COLO668 (cell line): ENCODE measurements at regions not wholly inside any gene's neighbourhood (a gene's known extent, or its start where the extent isn't known, plus 50 kb on each side); places are given as distances from the start of the nearest gene placed in this dataset.

Experiments
- DNase-seq: peaks from one replicate; lab custom pipeline; 2025; ENCODE audit not compliant: unreplicated experiment; lab: John Stamatoyannopoulos, UW

- no peak for DNase-seq
These were observed 144.1 kb upstream of the COPS8 start for GRCh38 chr2:236941551-236941950.

DNA sequence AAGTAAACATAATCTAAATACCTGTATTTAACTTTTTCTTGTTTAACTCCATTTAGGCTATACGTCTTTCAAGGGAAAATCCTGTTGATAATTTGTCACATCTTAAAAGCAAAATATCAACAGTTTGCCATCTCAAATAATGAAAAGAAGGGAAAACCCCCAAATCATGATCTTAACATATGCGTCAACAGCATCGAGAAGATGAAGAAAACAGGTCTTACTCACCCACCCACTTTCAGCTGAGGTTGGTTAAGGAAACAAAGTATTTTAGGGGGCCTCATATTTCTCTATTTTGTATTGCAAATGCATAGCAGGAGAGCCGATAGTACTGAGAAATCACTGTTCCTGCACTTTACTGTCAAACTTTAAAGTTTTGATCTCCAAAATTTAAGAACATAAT, 143.1 kb upstream of the COPS8 start:
- no peak for DNase-seq

DNA sequence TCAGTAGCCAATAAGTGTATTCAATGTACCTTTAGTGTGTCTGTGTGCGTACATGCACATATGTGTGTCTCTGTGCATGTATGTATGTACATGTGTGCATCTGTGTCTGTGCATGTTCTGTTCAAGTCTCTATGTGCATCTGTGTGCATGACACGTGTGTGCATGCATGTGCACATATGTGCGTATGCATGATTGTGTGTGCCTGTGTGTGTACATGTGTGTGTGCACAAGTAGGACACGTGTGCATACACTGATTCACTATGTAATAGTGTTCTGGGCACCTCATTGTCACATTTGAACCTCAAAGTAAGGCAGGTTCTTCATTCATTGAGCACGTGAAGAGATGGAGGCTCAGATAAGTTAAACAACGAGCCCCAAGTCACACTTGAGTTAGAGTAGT, 142.6 kb upstream of the COPS8 start:
- no peak for DNase-seq

DNA sequence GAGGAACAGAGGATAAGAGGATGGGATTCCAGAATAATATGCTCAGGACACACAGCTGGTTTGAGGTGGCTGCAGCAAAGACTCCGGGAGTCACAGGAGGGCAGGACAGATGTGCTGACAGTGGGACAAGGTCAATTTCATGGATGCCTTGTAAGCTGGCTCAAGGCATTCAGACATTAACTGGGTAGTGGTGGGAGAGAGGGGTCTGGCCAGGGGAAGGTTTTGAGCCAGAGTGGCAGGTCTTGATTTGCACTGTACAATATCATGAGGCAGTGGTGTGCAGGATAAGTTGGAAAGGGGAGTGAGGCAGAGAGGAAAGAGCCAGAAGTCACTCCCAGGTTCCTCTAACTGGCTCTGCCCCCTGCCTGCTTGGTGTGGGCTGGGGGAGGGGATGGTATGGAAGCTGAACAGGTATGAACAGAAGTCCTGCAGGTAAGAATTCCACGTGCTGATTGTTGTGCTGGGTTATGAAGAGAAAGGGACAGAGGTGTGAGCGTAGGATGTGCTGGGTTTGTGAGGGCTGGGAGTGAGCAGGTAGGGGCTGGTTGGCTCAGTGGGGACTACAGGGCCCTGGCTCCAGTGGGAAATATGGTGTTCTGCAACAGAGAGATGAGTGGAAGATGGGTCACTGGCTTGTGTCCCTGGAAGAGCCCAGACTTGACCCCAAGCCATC, 141.7 kb upstream of the COPS8 start:
- DNase-seq, result no peak

DNA sequence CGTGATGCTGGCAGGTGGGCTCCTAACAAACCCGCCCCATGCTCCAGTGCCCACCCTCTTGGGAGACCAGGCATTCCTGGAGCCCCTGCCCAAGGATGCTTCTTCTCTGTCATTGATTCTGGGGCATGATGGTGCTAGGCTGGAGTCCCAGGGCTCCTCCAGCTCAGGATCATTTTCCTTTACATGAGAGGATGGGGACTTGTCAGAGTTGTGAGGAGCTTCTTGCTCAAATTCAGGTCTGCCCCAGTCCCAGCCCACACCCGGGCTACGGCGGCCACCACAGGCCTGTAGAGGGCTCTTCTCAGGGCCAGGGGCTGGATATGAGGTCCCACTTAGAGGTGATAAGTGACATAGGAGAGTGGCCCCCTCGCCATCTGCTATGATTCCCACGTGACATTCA, 141.1 kb upstream of the COPS8 start:
- DNase-seq, result no peak

DNA sequence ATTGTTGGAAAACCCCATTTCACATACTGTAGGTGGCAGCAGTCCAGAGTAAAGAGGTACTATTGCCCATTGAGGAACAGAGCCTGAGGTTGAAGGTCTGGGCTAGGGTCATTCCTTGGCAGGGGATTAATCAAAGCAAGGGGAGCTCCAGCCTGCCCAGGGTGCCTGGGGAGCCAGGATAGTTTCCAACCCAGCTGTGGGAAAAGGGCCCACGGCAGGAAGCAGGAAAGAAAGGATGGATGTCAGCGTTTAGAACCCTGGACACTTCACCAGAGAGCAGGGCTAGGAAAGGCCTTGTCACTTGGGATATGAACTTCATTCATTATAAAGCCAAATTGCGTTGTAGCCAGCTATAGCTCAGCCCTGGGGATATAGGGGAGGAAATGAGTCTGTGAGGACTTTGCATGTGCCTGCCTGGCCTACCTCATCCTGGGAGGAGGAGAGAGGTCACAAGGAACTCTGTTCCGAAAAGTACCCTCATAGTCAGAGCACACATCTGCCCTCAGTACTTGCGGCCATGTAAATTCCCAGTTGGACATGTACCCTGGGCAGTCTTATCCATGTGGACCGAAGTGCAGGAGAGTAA, 140.2 kb upstream of the COPS8 start:
- DNase-seq, result no peak

GRCh38 chr2:236946871-236947270, 138.8 kb upstream of the COPS8 start:
- no peak for DNase-seq

DNA sequence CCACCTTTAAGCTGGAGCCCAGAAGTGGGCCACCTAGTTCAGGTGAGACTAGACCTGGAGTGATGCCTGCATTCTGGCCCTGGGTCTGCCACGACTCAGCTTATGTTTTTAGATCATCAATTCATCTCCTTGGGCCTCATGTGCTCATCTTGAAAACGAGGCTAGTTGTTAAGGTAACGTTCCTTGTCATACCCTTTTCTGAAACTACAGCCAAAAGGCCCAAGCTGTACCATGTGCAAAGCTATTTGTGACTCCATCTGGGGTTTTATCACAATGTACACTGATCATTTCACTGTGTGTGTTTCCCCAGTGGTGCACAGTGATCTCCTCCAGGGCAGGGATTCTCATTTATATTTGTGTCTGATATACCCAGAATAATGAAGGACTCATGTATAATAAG, 138.4 kb upstream of the COPS8 start:
- no peak for DNase-seq

DNA sequence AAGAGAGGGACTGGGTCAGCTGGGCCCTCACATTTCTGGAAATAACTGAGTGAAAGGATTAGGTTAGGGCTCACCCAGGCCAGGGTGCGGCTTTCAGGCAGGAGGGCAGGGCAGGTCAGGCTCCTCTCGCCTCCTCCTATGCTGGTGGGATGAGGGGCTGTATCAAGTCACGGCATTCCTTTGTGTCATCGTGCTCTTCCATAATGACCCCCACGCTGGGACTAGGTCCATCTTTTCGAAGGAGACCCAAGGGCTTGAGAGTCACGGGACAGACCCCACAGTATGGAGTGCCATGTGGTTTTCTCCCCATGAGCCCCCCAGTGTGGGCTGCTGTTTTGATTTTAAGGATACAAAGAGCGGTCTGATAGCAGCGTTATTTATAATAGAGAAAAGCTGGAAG, 137.8 kb upstream of the COPS8 start:
- DNase-seq, result no peak

DNA sequence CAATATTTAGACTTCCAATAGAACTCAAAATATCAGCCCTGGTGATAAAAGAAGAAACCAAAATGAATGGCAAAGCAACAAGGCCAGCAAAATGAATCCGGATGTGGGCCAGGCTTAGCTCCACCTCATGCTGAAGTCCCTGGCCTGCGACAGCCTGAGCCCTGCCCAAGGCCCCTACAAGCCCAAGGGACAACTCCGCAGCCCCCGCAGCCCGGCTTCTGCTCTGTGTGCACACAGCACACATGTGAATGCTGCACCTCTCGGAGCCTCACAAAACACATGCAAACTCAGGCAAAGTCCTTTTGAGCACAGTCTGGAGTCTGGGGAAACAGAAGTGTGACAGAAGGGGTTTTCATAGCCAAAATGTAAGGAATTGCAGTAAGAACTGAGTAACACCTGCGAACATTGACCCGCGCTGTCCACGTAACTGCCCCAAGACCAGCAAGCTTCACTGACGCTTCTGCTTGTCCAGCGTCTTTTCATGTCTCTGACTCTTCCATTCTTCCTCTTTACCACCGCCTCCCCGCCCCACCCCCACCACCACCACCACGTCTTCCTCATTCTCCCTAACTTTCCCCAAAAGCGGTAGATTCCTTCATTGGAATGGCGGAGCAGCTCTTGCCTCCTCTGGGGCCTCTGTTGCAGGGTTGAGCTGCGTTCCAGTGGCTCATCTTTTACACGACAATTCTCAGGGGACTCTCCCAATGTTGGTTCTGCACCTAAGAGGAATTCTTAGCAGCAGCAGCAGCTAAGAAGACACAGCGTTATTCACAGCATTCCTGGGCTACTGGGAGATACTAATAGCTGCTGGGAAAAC, 136.4 kb upstream of the COPS8 start:
- no peak for DNase-seq

- DNase-seq, result no peak
These were observed 133.7 kb upstream of the COPS8 start for GRCh38 chr2:236951830-236952475.

DNA sequence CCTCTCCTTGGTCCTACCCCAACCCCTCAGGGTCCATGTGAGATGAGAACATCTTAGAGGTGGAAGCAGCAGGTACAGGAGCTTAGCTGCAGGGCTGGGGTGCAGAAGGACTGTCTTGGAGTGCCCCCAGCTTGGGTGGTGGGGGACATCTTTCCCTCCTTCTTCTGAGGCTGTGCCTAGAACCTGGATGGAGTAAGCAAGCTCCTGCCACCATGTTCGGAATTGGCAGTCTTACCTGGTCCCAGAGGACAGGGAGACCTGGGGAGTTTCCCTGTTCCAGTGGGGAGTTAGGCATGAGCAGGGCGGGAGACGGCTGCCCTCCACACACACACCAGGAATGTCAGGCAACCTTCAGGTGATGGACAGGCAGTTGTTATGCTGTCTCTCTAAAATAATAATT, 131.0 kb upstream of the COPS8 start:
- DNase-seq, result no peak

GRCh38 chr2:236955521-236956030, 130.1 kb upstream of the COPS8 start:
- no peak for DNase-seq

DNA sequence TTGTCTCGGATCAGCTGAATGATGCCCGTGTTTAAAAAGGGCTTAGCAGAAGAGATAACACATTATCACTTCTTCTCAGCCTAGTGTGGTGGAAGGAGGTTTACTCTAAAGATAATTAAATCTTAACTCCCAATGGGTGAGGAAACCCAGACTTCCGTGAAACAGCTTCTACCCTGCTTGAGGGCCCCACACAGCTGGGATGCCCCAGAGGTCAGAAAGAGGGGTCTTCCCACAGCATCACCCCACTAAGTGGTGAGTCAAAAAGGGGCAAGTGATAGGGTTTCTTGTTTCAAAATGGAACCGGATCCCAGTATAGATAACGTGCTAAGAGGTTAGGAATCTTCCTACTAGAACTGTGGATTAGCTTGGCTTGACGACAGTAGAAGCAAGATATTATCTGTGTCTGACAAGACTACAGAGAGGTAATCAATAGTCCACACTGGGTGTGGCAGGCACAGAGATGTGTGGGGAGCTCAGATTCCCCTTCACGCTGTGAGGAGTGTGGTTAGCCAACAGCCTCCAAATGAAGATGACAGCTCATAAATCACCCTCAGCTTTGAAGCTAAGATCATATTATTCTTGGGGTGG, 129.6 kb upstream of the COPS8 start:
- DNase-seq, result no peak

- no peak for DNase-seq
These were observed 129.0 kb upstream of the COPS8 start for GRCh38 chr2:236956641-236957040.

DNA sequence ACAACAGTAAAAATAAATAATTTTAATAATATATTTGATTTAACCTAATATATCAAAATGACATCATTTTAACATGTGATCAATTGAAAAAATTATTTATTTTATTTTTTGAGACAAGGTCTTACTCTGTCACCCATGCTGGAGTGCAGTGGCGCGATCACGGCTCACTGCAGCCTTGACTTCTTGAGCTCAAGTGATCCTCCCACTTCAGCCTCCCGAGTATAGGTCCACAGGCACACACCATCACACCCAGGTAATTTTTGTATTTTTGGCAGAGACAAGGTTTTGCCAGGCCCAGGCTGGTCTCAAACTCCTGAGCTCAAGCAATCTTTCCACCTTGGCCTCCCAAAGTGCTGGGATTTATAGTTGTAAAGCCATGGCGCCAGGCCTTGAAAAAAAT, 126.7 kb upstream of the COPS8 start:
- DNase-seq, result no peak

DNA sequence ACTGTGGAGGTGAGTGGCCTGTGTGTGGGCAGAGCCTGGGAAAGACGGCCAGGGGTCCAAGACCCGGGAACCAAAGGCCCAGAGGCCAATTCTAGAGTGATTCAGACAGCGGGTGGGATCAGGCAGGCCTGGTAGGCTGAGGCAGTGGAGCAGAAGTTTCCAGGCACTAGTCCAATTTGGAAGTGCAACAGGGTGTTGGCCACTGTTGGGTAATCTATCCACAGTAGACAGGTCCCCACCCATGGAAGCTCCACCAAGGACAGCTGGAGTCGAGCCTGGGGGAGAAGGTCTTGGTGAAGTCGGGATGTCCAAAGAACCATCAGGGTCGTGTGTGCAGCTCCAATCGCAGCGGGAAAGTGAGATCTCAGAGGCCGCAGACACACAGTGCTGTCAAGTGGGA, 125.8 kb upstream of the COPS8 start:
- no peak for DNase-seq

DNA sequence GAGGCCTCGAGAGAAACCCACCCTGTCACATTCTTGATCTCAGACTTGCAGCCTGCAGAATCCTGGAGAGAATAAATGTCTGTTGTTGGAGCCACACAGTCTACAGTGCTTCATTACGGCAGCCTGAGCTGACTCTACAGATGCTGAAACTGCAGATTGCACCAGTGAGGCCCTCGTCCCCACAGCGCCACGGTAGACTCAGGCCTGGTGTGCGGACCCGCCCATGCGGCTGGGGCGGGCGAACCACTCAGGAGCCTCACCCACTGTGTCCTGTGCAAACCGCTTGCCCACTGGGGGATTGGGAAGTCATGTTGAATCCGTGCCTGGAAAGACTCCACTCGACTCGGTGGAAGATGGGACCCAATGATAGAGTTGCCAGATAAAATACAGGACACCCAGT, 125.2 kb upstream of the COPS8 start:
- no peak for DNase-seq

DNA sequence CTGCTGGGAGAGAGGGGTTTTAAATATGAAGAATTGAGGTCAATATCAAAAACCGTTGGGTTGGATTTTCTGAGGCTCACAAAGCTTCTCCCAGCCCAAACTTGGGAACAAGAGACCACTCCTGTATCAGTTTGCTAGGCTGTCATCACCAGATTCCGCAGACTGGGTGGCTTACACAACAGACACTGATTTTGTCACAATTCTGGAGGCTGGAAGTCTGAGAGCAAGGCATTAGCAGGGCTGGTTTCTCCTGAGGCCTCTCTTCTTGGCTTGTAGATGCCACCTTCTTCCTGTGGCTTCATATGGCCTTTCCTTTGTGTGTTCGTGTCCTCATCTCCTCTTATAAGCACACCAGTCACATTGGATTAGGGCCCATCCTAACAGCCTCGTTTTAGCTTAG, 122.9 kb upstream of the COPS8 start:
- no peak for DNase-seq

DNA sequence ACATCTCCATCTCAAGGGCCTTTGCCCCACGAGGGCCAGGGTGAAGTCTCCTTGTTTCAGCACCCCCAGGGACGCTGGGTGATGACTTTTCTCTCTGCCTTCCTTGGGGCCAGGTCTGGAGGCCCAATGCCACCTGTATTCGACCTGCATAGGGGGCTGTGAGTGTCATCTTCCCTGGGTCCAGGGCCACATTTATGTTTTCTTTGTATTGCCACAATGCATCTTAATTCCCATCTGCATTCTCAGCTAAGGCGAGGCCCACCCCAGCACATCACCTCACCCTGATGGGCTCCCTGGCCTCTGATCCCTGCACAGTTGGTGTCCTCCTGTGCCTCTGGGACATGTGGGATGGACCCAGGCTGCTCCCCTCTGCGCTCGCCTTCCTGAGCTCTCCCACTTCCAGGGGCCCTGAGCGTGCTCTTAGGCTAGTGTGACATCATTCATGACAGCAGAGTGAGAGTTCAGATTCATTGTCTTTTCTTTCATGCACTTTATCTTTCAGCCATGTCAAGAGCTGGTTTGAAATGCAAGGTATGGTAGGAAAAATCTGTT, 122.0 kb upstream of the COPS8 start:
- no peak for DNase-seq

DNA sequence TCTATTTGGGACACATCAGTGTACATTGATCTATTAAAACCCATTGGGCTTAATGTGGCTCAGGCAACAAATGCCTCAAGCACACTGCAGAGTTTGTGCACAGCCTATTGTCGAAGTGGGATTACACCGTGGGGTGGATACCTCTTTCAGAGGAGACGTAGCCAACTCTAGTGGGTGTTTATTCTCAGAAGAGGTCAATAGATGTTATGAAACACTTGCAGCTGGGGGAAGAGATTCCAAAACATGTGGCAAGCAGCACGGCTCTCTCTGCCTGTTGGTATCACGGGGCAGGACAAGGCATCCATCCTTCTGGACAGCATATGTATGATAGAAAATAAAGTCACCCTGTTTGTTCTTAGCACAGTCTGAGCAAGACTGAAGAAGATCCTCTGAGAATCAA, 121.4 kb upstream of the COPS8 start:
- no peak for DNase-seq
